ENCODE measurements at regions not wholly inside any gene's neighbourhood (a gene's known extent, or its start where the extent isn't known, plus 50 kb on each side); places are given as distances from the start of the nearest gene placed in this dataset.

DNA sequence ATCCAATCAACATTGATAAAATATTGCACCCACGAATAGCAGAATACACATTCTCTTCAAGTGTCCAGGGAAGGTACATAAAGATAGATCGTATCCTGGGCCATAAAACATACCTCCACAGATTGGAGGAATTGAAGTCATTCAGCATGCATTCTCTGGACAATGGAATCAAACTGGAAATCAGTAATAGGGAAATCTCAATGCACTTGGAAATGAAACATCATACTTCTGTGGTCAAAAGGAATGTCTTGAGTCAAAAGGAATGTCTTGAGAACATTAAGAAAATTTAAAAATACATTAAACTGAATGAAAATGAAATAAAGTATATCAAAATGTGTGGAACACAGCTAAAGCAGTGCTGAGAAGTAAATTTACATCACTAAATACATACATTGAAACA, 138.8 kb downstream of the TFAP2A start:
- Histone ChIP-seq H3K9me3 (no peaks in the 10 kb centered on the region), H3K27me3 (no peaks in the 10 kb centered on the region), H3K27ac (no peak overlapping the region), H3K4me1 (no peaks in the 10 kb centered on the region), H3K4me3 (no peak overlapping the region), H3K36me3 (no peaks in the 10 kb centered on the region)
- intact Hi-C loops (cut with DNase I) = no loop called here
- no peak for DNase-seq (ENCODE audit: low spot score in 2 of 2)
- TF ChIP-seq, protein P1, sequence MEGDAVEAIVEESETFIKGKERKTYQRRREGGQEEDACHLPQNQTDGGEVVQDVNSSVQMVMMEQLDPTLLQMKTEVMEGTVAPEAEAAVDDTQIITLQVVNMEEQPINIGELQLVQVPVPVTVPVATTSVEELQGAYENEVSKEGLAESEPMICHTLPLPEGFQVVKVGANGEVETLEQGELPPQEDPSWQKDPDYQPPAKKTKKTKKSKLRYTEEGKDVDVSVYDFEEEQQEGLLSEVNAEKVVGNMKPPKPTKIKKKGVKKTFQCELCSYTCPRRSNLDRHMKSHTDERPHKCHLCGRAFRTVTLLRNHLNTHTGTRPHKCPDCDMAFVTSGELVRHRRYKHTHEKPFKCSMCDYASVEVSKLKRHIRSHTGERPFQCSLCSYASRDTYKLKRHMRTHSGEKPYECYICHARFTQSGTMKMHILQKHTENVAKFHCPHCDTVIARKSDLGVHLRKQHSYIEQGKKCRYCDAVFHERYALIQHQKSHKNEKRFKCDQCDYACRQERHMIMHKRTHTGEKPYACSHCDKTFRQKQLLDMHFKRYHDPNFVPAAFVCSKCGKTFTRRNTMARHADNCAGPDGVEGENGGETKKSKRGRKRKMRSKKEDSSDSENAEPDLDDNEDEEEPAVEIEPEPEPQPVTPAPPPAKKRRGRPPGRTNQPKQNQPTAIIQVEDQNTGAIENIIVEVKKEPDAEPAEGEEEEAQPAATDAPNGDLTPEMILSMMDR (IDR thresholded peaks at IDR 0.05) = no peak

DNA sequence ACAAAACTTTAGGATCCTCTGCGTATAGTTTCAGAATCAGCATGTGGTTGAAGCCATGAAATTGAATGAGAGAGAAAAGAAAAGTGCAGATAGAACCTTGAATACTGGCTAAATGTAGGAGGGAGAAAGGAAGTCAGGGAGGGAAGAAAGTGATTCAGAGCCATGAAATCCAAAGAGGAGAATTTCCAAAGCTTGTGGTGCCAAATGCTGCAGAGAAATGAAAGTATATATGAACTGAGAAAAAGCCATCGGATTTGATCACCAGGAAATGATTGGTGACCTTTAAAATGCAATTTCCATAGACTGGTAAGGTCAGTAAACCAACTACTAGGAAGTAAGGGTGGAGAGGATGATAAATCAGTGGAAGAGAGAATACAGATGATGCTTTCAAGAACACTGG, 142.3 kb downstream of the TFAP2A start:
- Histone ChIP-seq H3K27me3 (no peaks in the 10 kb centered on the region), H3K4me3 (no peak overlapping the region), H3K9me3 (no peaks in the 10 kb centered on the region), H3K4me1 (no peaks in the 10 kb centered on the region), H3K27ac (no peak overlapping the region), H3K36me3 (no peaks in the 10 kb centered on the region)
- TF ChIP-seq, protein P1 (IDR thresholded peaks at IDR 0.05) = no peak
- DNase-seq (ENCODE audit: low spot score in 2 of 2) = no peak
- intact Hi-C loops (cut with DNase I) = no loop called here

DNA sequence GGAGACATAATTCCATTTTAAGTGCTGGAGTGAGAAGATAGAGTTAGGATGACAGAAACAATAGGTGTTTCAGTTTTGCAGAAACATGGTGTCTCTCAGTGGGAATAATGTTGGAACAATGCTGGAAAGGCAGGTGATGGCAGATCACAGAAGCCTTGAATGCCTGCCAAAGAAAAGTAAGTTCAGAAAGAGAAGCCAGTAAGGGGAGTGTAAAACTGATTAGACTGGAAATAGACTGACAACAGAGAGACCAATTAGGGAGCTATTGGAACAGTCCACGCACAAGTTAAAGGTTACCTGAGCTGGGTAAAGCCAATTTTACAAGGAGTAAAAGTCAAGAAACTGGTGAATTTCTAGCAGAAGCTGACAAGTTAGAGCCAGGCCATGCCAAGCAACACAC, 142.9 kb downstream of the TFAP2A start:
- no peaks in the 10 kb centered on the region for H3K9me3 ChIP-seq
- DNase-seq (ENCODE audit: low spot score in 2 of 2) = no peak
- H3K4me1 ChIP-seq = no peaks in the 10 kb centered on the region
- no peak overlapping the region for H3K4me3 ChIP-seq
- no peaks in the 10 kb centered on the region for H3K36me3 ChIP-seq
- TF ChIP-seq, protein P1 (IDR thresholded peaks at IDR 0.05) = no peak
- no peaks in the 10 kb centered on the region for H3K27me3 ChIP-seq
- intact Hi-C loops (cut with DNase I) = no loop called here
- H3K27ac ChIP-seq = no peak overlapping the region

DNA sequence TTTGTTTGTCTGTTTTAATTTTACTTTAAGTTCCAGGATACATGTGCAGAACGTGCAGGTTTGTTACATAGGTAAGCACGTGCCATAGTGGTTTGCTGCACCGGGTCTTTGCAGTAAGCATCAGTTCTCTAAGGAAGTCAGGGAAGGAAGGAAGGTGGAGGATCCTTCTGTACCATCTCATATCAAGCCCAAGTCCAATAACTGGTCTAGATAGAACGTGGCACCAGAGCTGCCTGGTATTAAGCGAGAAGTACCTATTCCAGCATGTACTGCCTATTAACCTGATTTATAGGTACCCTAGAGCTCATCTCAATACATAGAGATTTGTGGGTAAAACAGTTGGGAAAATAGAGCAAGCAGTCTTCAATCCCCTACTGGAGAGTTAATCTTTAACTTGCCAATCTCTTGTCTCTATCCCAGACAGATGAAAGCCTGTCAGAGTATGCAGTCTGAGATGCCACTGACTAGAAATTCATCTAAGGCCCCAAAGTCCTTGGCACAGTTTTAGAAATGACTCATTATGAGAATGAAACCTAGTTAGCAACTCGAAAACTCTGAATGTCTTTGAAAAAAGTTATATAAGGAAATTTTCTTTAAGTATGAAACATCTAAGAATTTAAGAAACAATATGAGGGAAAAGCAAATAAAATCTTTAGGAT, 144.9 kb downstream of the TFAP2A start:
- TF ChIP-seq, protein P1 (IDR thresholded peaks at IDR 0.05) = no peak
- H3K36me3 ChIP-seq = no peaks in the 10 kb centered on the region
- intact Hi-C loops (cut with DNase I) = no loop called here
- no peak for DNase-seq (ENCODE audit: low spot score in 2 of 2)
- no peaks in the 10 kb centered on the region for H3K9me3 ChIP-seq
- no peak overlapping the region for H3K27ac ChIP-seq
- H3K4me3 ChIP-seq = no peak overlapping the region
- no peaks in the 10 kb centered on the region for H3K4me1 ChIP-seq
- H3K27me3 ChIP-seq = no peaks in the 10 kb centered on the region

DNA sequence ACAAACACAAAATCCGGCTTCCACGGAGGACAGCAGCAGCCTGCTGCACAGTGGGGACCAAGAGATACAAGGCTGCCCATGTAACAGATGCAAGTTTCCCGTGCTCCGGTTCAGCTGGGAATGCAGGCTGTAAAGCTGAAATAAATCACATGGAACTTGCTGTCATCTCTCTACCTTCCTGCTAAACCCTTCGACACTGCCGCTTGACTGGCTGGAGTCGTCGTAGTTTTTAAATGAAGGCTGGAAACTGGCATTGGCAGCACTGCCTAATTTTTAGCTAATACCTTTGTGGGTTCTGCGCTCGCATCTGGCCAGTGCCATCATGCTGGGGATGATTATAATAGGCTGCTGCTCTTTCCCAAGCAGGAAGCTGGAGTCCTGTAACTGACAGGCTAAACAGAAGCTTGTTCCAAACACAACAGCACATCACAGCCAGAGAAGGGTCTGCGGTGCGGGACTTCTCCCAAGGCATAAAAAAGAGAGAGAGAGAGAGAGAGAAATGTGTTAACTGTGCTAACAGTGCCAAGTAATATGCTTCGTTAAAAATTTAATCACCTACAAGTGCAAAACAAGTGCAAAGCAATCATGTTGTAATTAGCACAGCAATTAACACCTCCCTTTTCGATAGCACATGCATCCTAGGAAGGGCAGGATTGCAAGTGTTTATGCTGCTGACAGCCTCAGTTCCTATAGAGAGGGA, 146.1 kb downstream of the TFAP2A start:
- no peak for DNase-seq (ENCODE audit: low spot score in 2 of 2)
- intact Hi-C loops (cut with DNase I) = no loop called here
- Histone ChIP-seq H3K4me3 (no peak overlapping the region), H3K9me3 (no peaks in the 10 kb centered on the region), H3K27ac (no peak overlapping the region), H3K27me3 (no peaks in the 10 kb centered on the region), H3K4me1 (no peaks in the 10 kb centered on the region), H3K36me3 (no peaks in the 10 kb centered on the region)
- TF ChIP-seq, protein P1 (IDR thresholded peaks at IDR 0.05) = no peak

All from ascending aorta (tissue), 2 donors.